IgD-negative memory B cell (primary cell): ENCODE measurements at regions not wholly inside any gene's neighbourhood (a gene's known extent, or its start where the extent isn't known, plus 50 kb on each side); places are given as distances from the start of the nearest gene placed in this dataset.

Experiments
- H3K27ac Mint-ChIP-seq, 3 donors: one replicate each; pipeline ENCODE4 v1.8.0; 2020 to 2022; ENCODE audit warnings: mild to moderate bottlenecking in 3 of 3, mixed read lengths in 3 of 3, moderate library complexity in 1 of 3
- H3K27me3 Mint-ChIP-seq: one replicate; pipeline ENCODE4 v1.8.0; 2021; ENCODE audit warnings: mixed read lengths
- H3K36me3 Mint-ChIP-seq: one replicate; pipeline ENCODE4 v1.8.0; 2020; ENCODE audit warnings: mild to moderate bottlenecking, mixed read lengths
- H3K4me1 Mint-ChIP-seq, 3 donors: one replicate each; pipeline ENCODE4 v1.8.0; 2020 to 2022; ENCODE audit warnings: mixed read lengths in 3 of 3, mild to moderate bottlenecking in 1 of 3
- H3K4me3 Mint-ChIP-seq, 4 donors: one replicate each; pipeline ENCODE4 v1.8.0; 2020 to 2022; ENCODE audit warnings: mild to moderate bottlenecking in 4 of 4, mixed read lengths in 4 of 4, moderate library complexity in 3 of 4
- H3K9me3 Mint-ChIP-seq, 3 donors: one replicate each; pipeline ENCODE4 v1.8.0; 2020 to 2021; ENCODE audit warnings: mixed read lengths in 3 of 3, mild to moderate bottlenecking in 1 of 3

GRCh38 chr1:55749975-55750627 lies 534.9 kb upstream of the USP24 start:
- peaks cover 0 to 7% (median 2%) of the 10 kb centered on the region in 3 donors for H3K9me3 Mint-ChIP-seq
- no peaks in the 10 kb centered on the region for H3K36me3 Mint-ChIP-seq
- no peak overlapping the region for H3K4me3 Mint-ChIP-seq
- H3K4me1 Mint-ChIP-seq = no peaks in the 10 kb centered on the region
- no peak overlapping the region for H3K27ac Mint-ChIP-seq
- H3K27me3 Mint-ChIP-seq = peaks cover 3% of the 10 kb centered on the region

- Mint-ChIP-seq H3K4me1 (no peaks in the 10 kb centered on the region), H3K9me3 (peaks cover 0 to 7% (median 2%) of the 10 kb centered on the region in 3 donors), H3K27me3 (peaks cover 3% of the 10 kb centered on the region), H3K4me3 (no peak overlapping the region), H3K36me3 (no peaks in the 10 kb centered on the region), H3K27ac (no peak overlapping the region)
These were observed 532.3 kb upstream of the USP24 start for GRCh38 chr1:55747408-55747841.

GRCh38 chr1:55746710-55747109 lies 531.5 kb upstream of the USP24 start:
- peaks cover 3% of the 10 kb centered on the region for H3K27me3 Mint-ChIP-seq
- no peak overlapping the region for H3K4me3 Mint-ChIP-seq
- peaks cover 0 to 7% (median 2%) of the 10 kb centered on the region in 3 donors for H3K9me3 Mint-ChIP-seq
- no peaks in the 10 kb centered on the region for H3K36me3 Mint-ChIP-seq
- H3K27ac Mint-ChIP-seq = no peak overlapping the region
- H3K4me1 Mint-ChIP-seq = no peaks in the 10 kb centered on the region

- Mint-ChIP-seq H3K4me3 (no peak overlapping the region), H3K36me3 (no peaks in the 10 kb centered on the region), H3K27me3 (no peaks in the 10 kb centered on the region), H3K4me1 (no peaks in the 10 kb centered on the region), H3K9me3 (peaks cover 0 to 9% (median 2%) of the 10 kb centered on the region in 3 donors), H3K27ac (no peak overlapping the region)
These were observed 526.4 kb upstream of the USP24 start for GRCh38 chr1:55741516-55741915.

GRCh38 chr1:55735106-55735505 lies 519.9 kb upstream of the USP24 start:
- H3K27ac Mint-ChIP-seq = no peak overlapping the region

GRCh38 chr1:55726994-55727393 lies 511.8 kb upstream of the USP24 start:
- no peaks in the 10 kb centered on the region for H3K36me3 Mint-ChIP-seq
- H3K4me3 Mint-ChIP-seq = no peak overlapping the region
- H3K4me1 Mint-ChIP-seq = no peaks in the 10 kb centered on the region
- no peaks in the 10 kb centered on the region for H3K27me3 Mint-ChIP-seq
- H3K9me3 Mint-ChIP-seq = peaks cover 0 to 1% (median 0%) of the 10 kb centered on the region in 3 donors
- H3K27ac Mint-ChIP-seq = no peak overlapping the region

More at GRCh38 chr1:55735106-55735505, 519.9 kb upstream of the USP24 start:
- H3K4me3 Mint-ChIP-seq = no peak overlapping the region
- peaks cover 4% of the 10 kb centered on the region for H3K36me3 Mint-ChIP-seq
- H3K9me3 Mint-ChIP-seq = peaks cover 0 to 6% (median 1%) of the 10 kb centered on the region in 3 donors
- no peaks in the 10 kb centered on the region for H3K4me1 Mint-ChIP-seq
- H3K27me3 Mint-ChIP-seq = no peaks in the 10 kb centered on the region

- no peak overlapping the region for H3K4me3 Mint-ChIP-seq
- H3K27ac Mint-ChIP-seq = no peak overlapping the region
- no peaks in the 10 kb centered on the region for H3K4me1 Mint-ChIP-seq
- H3K9me3 Mint-ChIP-seq = peaks cover 0 to 1% (median 0%) of the 10 kb centered on the region in 3 donors
- no peaks in the 10 kb centered on the region for H3K36me3 Mint-ChIP-seq
- no peaks in the 10 kb centered on the region for H3K27me3 Mint-ChIP-seq
These were observed 510.2 kb upstream of the USP24 start for GRCh38 chr1:55725378-55725777.

GRCh38 chr1:55724551-55725325 lies 509.6 kb upstream of the USP24 start:
- H3K27me3 Mint-ChIP-seq = no peaks in the 10 kb centered on the region
- H3K27ac Mint-ChIP-seq = no peak overlapping the region
- no peaks in the 10 kb centered on the region for H3K4me1 Mint-ChIP-seq
- H3K4me3 Mint-ChIP-seq = no peak overlapping the region
- H3K36me3 Mint-ChIP-seq = no peaks in the 10 kb centered on the region
- H3K9me3 Mint-ChIP-seq = peaks cover 0 to 1% (median 0%) of the 10 kb centered on the region in 3 donors

- Mint-ChIP-seq H3K4me1 (no peaks in the 10 kb centered on the region), H3K36me3 (no peaks in the 10 kb centered on the region)
These were observed 507.8 kb upstream of the USP24 start for GRCh38 chr1:55723001-55723400.

GRCh38 chr1:55720261-55720660 lies 505.1 kb upstream of the USP24 start:
- no peaks in the 10 kb centered on the region for H3K4me1 Mint-ChIP-seq
- peaks cover 2% of the 10 kb centered on the region for H3K27me3 Mint-ChIP-seq
- no peaks in the 10 kb centered on the region for H3K9me3 Mint-ChIP-seq
- no peak overlapping the region for H3K4me3 Mint-ChIP-seq
- H3K36me3 Mint-ChIP-seq = no peaks in the 10 kb centered on the region
- H3K27ac Mint-ChIP-seq = no peak overlapping the region

More at GRCh38 chr1:55723001-55723400, 507.8 kb upstream of the USP24 start:
- no peaks in the 10 kb centered on the region for H3K27me3 Mint-ChIP-seq
- H3K9me3 Mint-ChIP-seq = no peaks in the 10 kb centered on the region
- H3K27ac Mint-ChIP-seq = no peak overlapping the region
- no peak overlapping the region for H3K4me3 Mint-ChIP-seq

GRCh38 chr1:55718758-55719671 lies 503.9 kb upstream of the USP24 start:
- Mint-ChIP-seq H3K4me1 (no peaks in the 10 kb centered on the region), H3K4me3 (no peak overlapping the region)

GRCh38 chr1:55717111-55717510 lies 501.9 kb upstream of the USP24 start:
- peaks cover 2% of the 10 kb centered on the region for H3K27me3 Mint-ChIP-seq
- H3K9me3 Mint-ChIP-seq = peaks cover 0 to 3% (median 0%) of the 10 kb centered on the region in 3 donors
- no peaks in the 10 kb centered on the region for H3K36me3 Mint-ChIP-seq
- no peak overlapping the region for H3K4me3 Mint-ChIP-seq
- no peak overlapping the region for H3K27ac Mint-ChIP-seq
- H3K4me1 Mint-ChIP-seq = no peaks in the 10 kb centered on the region

More at GRCh38 chr1:55718758-55719671, 503.9 kb upstream of the USP24 start:
- peaks cover 0 to 2% (median 0%) of the 10 kb centered on the region in 3 donors for H3K9me3 Mint-ChIP-seq
- H3K27ac Mint-ChIP-seq = no peak overlapping the region
- no peaks in the 10 kb centered on the region for H3K36me3 Mint-ChIP-seq
- peaks cover 2% of the 10 kb centered on the region for H3K27me3 Mint-ChIP-seq

- Mint-ChIP-seq H3K27me3 (peaks cover 2% of the 10 kb centered on the region), H3K4me3 (no peak overlapping the region)
These were observed 501.4 kb upstream of the USP24 start for GRCh38 chr1:55716610-55717009.

GRCh38 chr1:55716151-55716550 lies 501.0 kb upstream of the USP24 start:
- no peak overlapping the region for H3K27ac Mint-ChIP-seq
- peaks cover 2% of the 10 kb centered on the region for H3K27me3 Mint-ChIP-seq
- no peaks in the 10 kb centered on the region for H3K4me1 Mint-ChIP-seq
- peaks cover 0 to 3% (median 0%) of the 10 kb centered on the region in 3 donors for H3K9me3 Mint-ChIP-seq
- no peaks in the 10 kb centered on the region for H3K36me3 Mint-ChIP-seq
- no peak overlapping the region for H3K4me3 Mint-ChIP-seq

More at GRCh38 chr1:55716610-55717009, 501.4 kb upstream of the USP24 start:
- Mint-ChIP-seq H3K9me3 (peaks cover 0 to 3% (median 0%) of the 10 kb centered on the region in 3 donors), H3K27ac (no peak overlapping the region), H3K36me3 (no peaks in the 10 kb centered on the region), H3K4me1 (no peaks in the 10 kb centered on the region)

- Mint-ChIP-seq H3K27ac (no peak overlapping the region), H3K9me3 (peaks cover 0 to 3% (median 0%) of the 10 kb centered on the region in 3 donors), H3K36me3 (no peaks in the 10 kb centered on the region), H3K27me3 (peaks cover 2% of the 10 kb centered on the region), H3K4me3 (no peak overlapping the region), H3K4me1 (no peaks in the 10 kb centered on the region)
These were observed 499.1 kb upstream of the USP24 start for GRCh38 chr1:55714230-55714629.
